H1 (cell line): ENCODE measurements at regions not wholly inside any gene's neighbourhood (a gene's known extent, or its start where the extent isn't known, plus 50 kb on each side); places are given as distances from the start of the nearest gene placed in this dataset.

Experiments used
- CTCF ChIA-PET: fragments of 300-600 bp; sonication (Branson Sonifier 250); formaldehyde crosslinking; loops from one replicate; lab custom pipeline; 2021; ENCODE audit not compliant: partially characterized antibody; lab: Charles Lee
- POLR2A ChIA-PET: fragments of 300-600 bp; sonication (Branson Sonifier 250); formaldehyde crosslinking; loops from one replicate; lab custom pipeline; 2021; ENCODE audit warnings: inconsistent platforms; ENCODE audit not compliant: partially characterized antibody; lab: Charles Lee
- DNase-seq, 2 experiments: peaks; one replicate each; pipeline versions ENCODE4 v3.0.0 to v3.0.0-alpha.2; 2010 to 2022; ENCODE audit warnings: low spot score in 2 of 2, low read depth in 1 of 2, mixed read lengths in 1 of 2
- FAIRE-seq: peaks from 2 replicates; lab custom pipeline; 2011; peaks lifted over from hg19 to GRCh38; lab: Jason Lieb, UNC
- H2AFZ ChIP-seq: 2 replicates; pipeline ENCODE4 v1.8.1; 2012; ENCODE audit warnings: low read length, inconsistent platforms
- H2AK5ac ChIP-seq: 2 replicates; pipeline ENCODE4 v1.6.1; 2013; ENCODE audit warnings: low read depth, low read length
- H2BK120ac ChIP-seq: replicated peaks from 2 replicates; pipeline ENCODE3; 2013; ENCODE audit warnings: low read depth, low read length, inconsistent platforms
- H2BK12ac ChIP-seq: 2 replicates; pipeline ENCODE4 v1.6.1; 2013; ENCODE audit warnings: low read depth, low read length
- H2BK15ac ChIP-seq: 2 replicates; pipeline ENCODE4 v1.6.1; 2013; ENCODE audit warnings: low read length
- H2BK20ac ChIP-seq: 2 replicates; pipeline ENCODE4 v1.6.1; 2013; ENCODE audit warnings: low read length
- H2BK5ac ChIP-seq: 2 replicates; pipeline ENCODE4 v1.6.1; 2013; ENCODE audit warnings: low read depth, low read length
- H3K14ac ChIP-seq: 2 replicates; pipeline ENCODE4 v1.6.1; 2013; ENCODE audit warnings: inconsistent platforms; ENCODE audit not compliant: insufficient read length
- H3K18ac ChIP-seq: 2 replicates; pipeline ENCODE4 v1.6.1; 2013; ENCODE audit warnings: low read length; ENCODE audit errors: extremely low read depth
- H3K23ac ChIP-seq: 2 replicates; pipeline ENCODE4 v1.6.1; 2013; ENCODE audit warnings: inconsistent platforms; ENCODE audit not compliant: insufficient read length
- H3K23me2 ChIP-seq: 2 replicates; pipeline ENCODE4 v1.6.1; 2013; ENCODE audit warnings: low read depth, low read length
- H3K27ac ChIP-seq: 2 replicates; pipeline ENCODE4 v1.6.1; 2011; ENCODE audit warnings: low read depth, low read length, inconsistent platforms
- H3K27me3 ChIP-seq, 4 experiments: replicated peaks in 1 of 4; 1 replicate in 1 of 4; 2 replicates in 3 of 4; pipeline versions ENCODE4 v1.6.1 to v1.8.1; 2011 to 2013; ENCODE audit warnings: low read length in 3 of 4, mild to moderate bottlenecking in 3 of 4, inconsistent platforms in 2 of 4, mixed read lengths in 2 of 4, moderate library complexity in 1 of 4; ENCODE audit not compliant: control insufficient read depth in 3 of 4, insufficient read depth in 3 of 4; ENCODE audit errors: extremely low read depth in 1 of 4
- H3K36me3 ChIP-seq, 4 experiments: 2 replicates each; pipeline versions ENCODE4 v1.6.1 to v1.8.1; 2011 to 2013; ENCODE audit warnings: mild to moderate bottlenecking in 4 of 4, low read length in 3 of 4, moderate library complexity in 2 of 4, control low read depth in 1 of 4, inconsistent platforms in 1 of 4; ENCODE audit not compliant: insufficient read depth in 4 of 4, control insufficient read depth in 2 of 4
- H3K4ac ChIP-seq: replicated peaks from 2 replicates; pipeline ENCODE3; 2013; ENCODE audit warnings: low read length, low read depth, mixed read lengths, inconsistent platforms; ENCODE audit not compliant: insufficient read length
- H3K4me1 ChIP-seq, 4 experiments: replicated peaks in 1 of 4; 1 replicate in 1 of 4; 2 replicates in 3 of 4; pipeline versions ENCODE4 v1.6.1 to v1.8.1; 2011 to 2013; ENCODE audit warnings: low read length in 3 of 4, inconsistent platforms in 2 of 4, mixed read lengths in 1 of 4; ENCODE audit not compliant: insufficient read depth in 4 of 4, control insufficient read depth in 3 of 4
- H3K4me2 ChIP-seq, 2 experiments: 2 replicates each; pipeline versions ENCODE4 v1.6.1 to v1.8.1; 2011 to 2013; ENCODE audit warnings: low read depth in 2 of 2, low read length in 2 of 2, control low read depth in 1 of 2, inconsistent platforms in 1 of 2, mild to moderate bottlenecking in 1 of 2; ENCODE audit not compliant: insufficient read depth in 1 of 2
- H3K4me3 ChIP-seq, 4 experiments: fragments of 200-600, 300-600 bp in 1 of 4; sonication (generic), shearing (Covaris generic), sonication (Bioruptor Twin) in 1 of 4; 2 replicates each; pipeline versions ENCODE4 v1.5.1 to v1.8.1; 2011 to 2016; ENCODE audit warnings: low read length in 4 of 4, low read depth in 3 of 4, control low read depth in 2 of 4, inconsistent platforms in 2 of 4, mild to moderate bottlenecking in 2 of 4, mixed read lengths in 1 of 4, moderate library complexity in 1 of 4; ENCODE audit not compliant: insufficient read depth in 2 of 4; ENCODE audit errors: extremely low read depth in 1 of 4
- H3K56ac ChIP-seq: replicated peaks from 2 replicates; pipeline ENCODE3; 2013; ENCODE audit warnings: low read depth, mild to moderate bottlenecking, mixed read lengths, low read length, inconsistent platforms; ENCODE audit not compliant: insufficient read length
- H3K79me1 ChIP-seq: 2 replicates; pipeline ENCODE4 v1.6.1; 2013; ENCODE audit warnings: low read depth, low read length, control low read depth
- H3K79me2 ChIP-seq, 2 experiments: 2 replicates each; pipeline versions ENCODE4 v1.6.1 to v1.8.1; 2012 to 2013; ENCODE audit warnings: low read length in 2 of 2, mild to moderate bottlenecking in 2 of 2, inconsistent platforms in 1 of 2; ENCODE audit not compliant: insufficient read depth in 2 of 2, control insufficient read depth in 1 of 2
- H3K9ac ChIP-seq, 4 experiments: replicated peaks in 1 of 4; 1 replicate in 1 of 4; 2 replicates in 3 of 4; pipeline versions ENCODE4 v1.6.1 to v1.8.1; 2011 to 2013; ENCODE audit warnings: low read depth in 3 of 4, low read length in 3 of 4, control low read depth in 2 of 4, mild to moderate bottlenecking in 2 of 4, moderate library complexity in 2 of 4, inconsistent platforms in 1 of 4; ENCODE audit errors: extremely low read depth in 1 of 4
- H3K9me3 ChIP-seq, 2 experiments: 2 replicates each; pipeline versions ENCODE4 v1.6.1 to v1.8.1; 2012 to 2013; ENCODE audit warnings: mild to moderate bottlenecking in 2 of 2, moderate library complexity in 2 of 2, control low read depth in 1 of 2, inconsistent platforms in 1 of 2, low read depth in 1 of 2, low read length in 1 of 2, mixed read lengths in 1 of 2; ENCODE audit not compliant: insufficient read depth in 2 of 2
- H4K20me1 ChIP-seq, 2 experiments: replicated peaks in 1 of 2; 2 replicates each; pipeline versions ENCODE3 to v1.8.1; 2011 to 2013; ENCODE audit warnings: inconsistent platforms in 2 of 2, low read length in 2 of 2, mild to moderate bottlenecking in 1 of 2; ENCODE audit not compliant: insufficient read depth in 2 of 2, control insufficient read depth in 1 of 2
- H4K5ac ChIP-seq: 2 replicates; pipeline ENCODE4 v1.6.1; 2013; ENCODE audit warnings: low read length, low read depth, mixed read lengths, inconsistent platforms; ENCODE audit not compliant: insufficient read length
- H4K8ac ChIP-seq: 2 replicates; pipeline ENCODE4 v1.8.0; 2013; ENCODE audit warnings: mild to moderate bottlenecking, moderate library complexity, low read length, inconsistent platforms; ENCODE audit not compliant: insufficient read depth; ENCODE audit errors: extremely low read depth
- H4K91ac ChIP-seq: replicated peaks from 2 replicates; pipeline ENCODE3; 2013; ENCODE audit warnings: low read length, mixed read lengths, inconsistent platforms; ENCODE audit not compliant: insufficient read length
- ASH2L ChIP-seq: fragments of 200-600, 300-600 bp; sonication (generic); IDR thresholded peaks from one replicate; pipeline ENCODE4 v1.7.1; 2017; ENCODE audit warnings: low read length
- EP300 ChIP-seq, 2 experiments: IDR thresholded peaks; 1 replicate in 1 of 2; 2 replicates in 1 of 2; pipeline ENCODE4 v1.6.1; 2011 to 2012; ENCODE audit warnings: low read depth in 2 of 2, low read length in 2 of 2, mild to moderate bottlenecking in 2 of 2, borderline replicate concordance in 1 of 2, inconsistent platforms in 1 of 2, moderate library complexity in 1 of 2
- KDM1A ChIP-seq: fragments of 200-600, 300-600 bp; sonication (generic); IDR thresholded peaks from 2 replicates; pipeline ENCODE4 v1.7.1; 2016; ENCODE audit warnings: mild to moderate bottlenecking, low read length, borderline replicate concordance
- POLR2A ChIP-seq, 2 experiments: IDR thresholded peaks; 1 replicate in 1 of 2; 2 replicates in 1 of 2; pipeline ENCODE4 v1.6.1; 2011; ENCODE audit warnings: low read depth in 2 of 2, low read length in 2 of 2, mild to moderate bottlenecking in 2 of 2; ENCODE audit errors: control extremely low read depth in 1 of 2
- RAD21 ChIP-seq, 2 experiments: IDR thresholded peaks in 1 of 2; conservative IDR thresholded peaks in 1 of 2; 2 replicates each; pipeline ENCODE4 v1.6.1; 2011; ENCODE audit warnings: low read depth in 2 of 2, low read length in 2 of 2, improper control_type of control experiment in 1 of 2, inconsistent platforms in 1 of 2, mild to moderate bottlenecking in 1 of 2, moderate library complexity in 1 of 2
- SIRT6 ChIP-seq: IDR thresholded peaks from one replicate; pipeline ENCODE4 v1.7.1; 2012; ENCODE audit warnings: low read length, inconsistent platforms
- SP4 ChIP-seq: IDR thresholded peaks from 2 replicates; pipeline ENCODE4 v1.6.1; 2012; ENCODE audit warnings: low read length, inconsistent platforms
- WGBS, 2 experiments: shearing (Covaris generic) in 1 of 2; methylation state at CpG; one replicate each; pipeline versions ENCODE4 v1.1.6 to v1.1.7; 2013 to 2015; ENCODE audit warnings: low lambda C conversion rate in 2 of 2, mixed read lengths in 2 of 2, inconsistent platforms in 1 of 2, low coverage in 1 of 2, missing lambda C conversion rate in 1 of 2; ENCODE audit not compliant: insufficient replicate concordance in 2 of 2, insufficient coverage in 1 of 2, insufficient read length in 1 of 2; ENCODE audit errors: extremely low coverage in 1 of 2, missing lambda C conversion rate in 1 of 2; 5-methylcytosine and 5-hydroxymethylcytosine counted together

DNA sequence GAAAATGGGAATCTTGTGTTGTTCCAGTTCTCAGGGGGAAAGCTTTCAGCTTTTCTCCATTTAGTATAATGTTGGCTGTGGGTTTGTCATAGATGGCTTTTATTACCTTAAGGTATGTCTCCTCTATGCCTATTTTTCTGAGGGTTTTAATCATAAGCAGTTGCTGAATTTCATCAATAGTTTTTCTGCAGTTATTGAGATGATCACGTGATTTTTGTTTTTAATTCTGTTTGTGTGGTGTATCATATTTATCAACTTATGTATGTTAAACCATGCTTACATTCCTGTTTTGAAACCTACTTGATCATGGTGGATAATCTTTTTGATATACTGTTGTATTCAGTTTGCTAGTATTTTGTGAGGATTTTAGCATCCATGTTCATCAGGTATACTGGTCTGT is 66.8 kb upstream of the CENPE start:
- POLR2A ChIA-PET: no interaction called here
- Histone ChIP-seq H4K8ac (no peak overlapping the region), H2AK5ac (no peak overlapping the region), H3K14ac (no peak overlapping the region), H3K79me1 (no peaks in the 10 kb centered on the region), H2BK5ac (no peak overlapping the region), H2BK120ac (no peak overlapping the region), H3K56ac (no peak overlapping the region), H3K4ac (no peak overlapping the region), H3K27me3 (no peaks in the 10 kb centered on the region), H3K79me2 (no peaks in the 10 kb centered on the region), H4K20me1 (no peaks in the 10 kb centered on the region), H3K4me2 (no peak overlapping the region), H3K23me2 (no peaks in the 10 kb centered on the region), H3K4me3 (no peak overlapping the region), H3K36me3 (no peaks in the 10 kb centered on the region; a peak in 2 of 8 replicates), H4K5ac (no peak overlapping the region), H3K18ac (no peak overlapping the region), H3K9ac (no peak overlapping the region), H2BK15ac (no peak overlapping the region), H3K9me3 (no peaks in the 10 kb centered on the region), H2BK20ac (no peak overlapping the region), H2BK12ac (no peak overlapping the region), H4K91ac (no peak overlapping the region), H2AFZ (no peak overlapping the region), H3K23ac (no peak overlapping the region), H3K27ac (no peak overlapping the region), H3K4me1 (no peaks in the 10 kb centered on the region)
- FAIRE-seq: no peak
- CTCF ChIA-PET: no interaction called here
- DNase-seq: no peak
- TF ChIP-seq RAD21 (IDR thresholded peaks at IDR 0.05 in 1 of 2, conservative IDR thresholded peaks at IDR 0.05 in 1 of 2; ENCODE audit: low read depth in 2 of 2, low read length in 2 of 2) (no peak), SIRT6 (no peak), KDM1A (no peak), POLR2A (IDR thresholded peaks at IDR 0.05; ENCODE audit: control extremely low read depth in 1 of 2, low read depth in 2 of 2, low read length in 2 of 2) (no peak), ASH2L (no peak), SP4 (no peak), EP300 (IDR thresholded peaks at IDR 0.05; ENCODE audit: borderline replicate concordance in 1 of 2, low read depth in 2 of 2, low read length in 2 of 2) (no peak)
- 81% methylated on average over 1 of the region's 1 CpG; no CpG with 5 or more reads in 1 of the 2 experiments for WGBS, 2 experiments
